Effector CD4-positive, alpha-beta T cell (primary cell): ENCODE measurements at regions not wholly inside any gene's neighbourhood (a gene's known extent, or its start where the extent isn't known, plus 50 kb on each side); places are given as distances from the start of the nearest gene placed in this dataset.

Experiments used
- DNase-seq: peaks from one replicate; pipeline ENCODE4 v3.0.0-alpha.2; 2020

GRCh38 chr1:112779665-112780526 lies 64.8 kb upstream of the PPM1J start:
- no peak for DNase-seq

GRCh38 chr1:112778137-112778536 lies 63.0 kb upstream of the PPM1J start:
- no peak for DNase-seq

GRCh38 chr1:112776688-112777087 lies 61.6 kb upstream of the PPM1J start:
- DNase-seq, result no peak

- no peak for DNase-seq
These were observed 57.6 kb upstream of the PPM1J start for GRCh38 chr1:112772781-112773180.

DNA sequence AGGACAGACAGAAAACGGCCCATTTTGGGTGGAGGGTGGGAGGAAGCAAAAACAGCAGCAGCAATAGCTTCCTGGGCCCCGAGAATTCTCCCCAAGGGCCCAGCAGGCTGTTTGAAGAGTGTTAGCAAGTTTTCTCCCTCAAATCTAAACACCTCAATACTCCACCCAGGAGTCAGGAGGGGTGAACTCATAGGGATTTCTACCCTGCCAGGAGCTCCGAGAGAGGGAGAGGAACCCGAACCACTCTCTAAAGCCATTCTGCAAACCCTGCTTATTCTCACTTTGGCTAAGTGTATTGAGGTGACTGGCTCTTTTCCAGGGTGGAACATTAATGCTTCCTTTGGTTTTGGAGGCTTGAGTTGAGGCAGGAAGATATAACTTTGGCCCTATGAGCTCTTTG lies 55.6 kb upstream of the PPM1J start:
- DNase-seq, result no peak

- no peak for DNase-seq
These were observed 54.5 kb upstream of the PPM1J start for GRCh38 chr1:112769611-112770010.

- DNase-seq, result no peak
These were observed 52.5 kb upstream of the PPM1J start for GRCh38 chr1:112767646-112768045.
